GM23338 (cell line): ENCODE measurements at regions not wholly inside any gene's neighbourhood (a gene's known extent, or its start where the extent isn't known, plus 50 kb on each side); places are given as distances from the start of the nearest gene placed in this dataset.
"Not testable (repeated sequence)": the region's sequence is repeated elsewhere in the genome, so short reads cannot be mapped to it uniquely, and the experiment has no call there.

Experiments used
- CREB1 ChIP-seq: fragments of 250-450 bp; sonication (Bioruptor Pico); IDR thresholded peaks from 2 replicates; pipeline ENCODE4 v1.5.0; 2020; ENCODE audit warnings: low read depth, mild to moderate bottlenecking, moderate library complexity
- CTCF ChIP-seq, 2 experiments: fragments of 200-600 bp in 1 of 2; sonication (generic) in 1 of 2; conservative IDR thresholded peaks; 2 replicates each; pipeline versions ENCODE4 v1.5.1 to v1.6.1; 2016 to 2017; ENCODE audit warnings: antibody characterized with exemption in 2 of 2, low read depth in 2 of 2, mild to moderate bottlenecking in 2 of 2, moderate library complexity in 1 of 2
- EZH2 ChIP-seq: fragments of 200-600 bp; sonication (generic); IDR thresholded peaks from one replicate; pipeline ENCODE4 v1.8.0; 2017; ENCODE audit warnings: antibody characterized with exemption, mild to moderate bottlenecking, low read depth; ENCODE audit not compliant: unreplicated experiment
- EZH2phosphoT487 ChIP-seq: fragments of 200-600 bp; sonication (generic); IDR thresholded peaks from one replicate; pipeline ENCODE4 v1.8.1; 2018; ENCODE audit warnings: antibody characterized with exemption; ENCODE audit not compliant: unreplicated experiment
- JUNB ChIP-seq: IDR thresholded peaks from one replicate; pipeline ENCODE4 v1.6.1; 2016; ENCODE audit warnings: antibody characterized with exemption; ENCODE audit not compliant: unreplicated experiment
- POLR2AphosphoS5 ChIP-seq: IDR thresholded peaks from 2 replicates; pipeline ENCODE4 v1.6.1; 2016; ENCODE audit warnings: antibody characterized with exemption, low read depth
- REST ChIP-seq: IDR thresholded peaks from one replicate; pipeline ENCODE4 v1.6.1; 2018; ENCODE audit warnings: antibody characterized with exemption; ENCODE audit not compliant: unreplicated experiment
- ZNF331 ChIP-seq: fragments of 250-450 bp; sonication (Bioruptor Pico); IDR thresholded peaks from 2 replicates; pipeline ENCODE4 v1.5.0; 2020; ENCODE audit warnings: low read depth, mild to moderate bottlenecking, moderate library complexity

- not testable (repeated sequence) for TF ChIP-seq EZH2phosphoT487; CTCF (conservative IDR thresholded peaks at IDR 0.05; ENCODE audit: low read depth in 2 of 2); ZNF331 (CRISPR knock-in tag); POLR2AphosphoS5; EZH2; REST; CREB1 (CRISPR knock-in tag); JUNB
Observed at GRCh38 chr11:4237771-4238170, 130.4 kb downstream of the OR52B4 start.
